Stimulated activated memory B cell treated with anti-CD40 and anti-IgM and Interleukin-4, amounts not matched to agents 10 μg/mL and 1 μg/mL and 100 μg/mL, for 72 hours (primary cell): ENCODE measurements at regions not wholly inside any gene's neighbourhood (a gene's known extent, or its start where the extent isn't known, plus 50 kb on each side); places are given as distances from the start of the nearest gene placed in this dataset.

ENCODE experiments used
- ATAC-seq: fragments of 150-1000 bp; cut with Tn5 transposase; 2 replicates; pipeline ENCODE4 v1.10.0; 2021
- H3K27ac Mint-ChIP-seq: one replicate; pipeline ENCODE4 v1.8.0; 2022; ENCODE audit warnings: mild to moderate bottlenecking, mixed read lengths
- H3K27me3 Mint-ChIP-seq: one replicate; pipeline ENCODE4 v1.8.0; 2022; ENCODE audit warnings: mixed read lengths
- H3K36me3 Mint-ChIP-seq: one replicate; pipeline ENCODE4 v1.8.0; 2022; ENCODE audit warnings: mixed read lengths
- H3K4me1 Mint-ChIP-seq: one replicate; pipeline ENCODE4 v1.8.0; 2022; ENCODE audit warnings: mixed read lengths
- H3K4me3 Mint-ChIP-seq: one replicate; pipeline ENCODE4 v1.8.0; 2022; ENCODE audit warnings: mild to moderate bottlenecking, moderate library complexity, mixed read lengths
- H3K9me3 Mint-ChIP-seq: one replicate; pipeline ENCODE4 v1.8.0; 2022; ENCODE audit warnings: mixed read lengths

DNA sequence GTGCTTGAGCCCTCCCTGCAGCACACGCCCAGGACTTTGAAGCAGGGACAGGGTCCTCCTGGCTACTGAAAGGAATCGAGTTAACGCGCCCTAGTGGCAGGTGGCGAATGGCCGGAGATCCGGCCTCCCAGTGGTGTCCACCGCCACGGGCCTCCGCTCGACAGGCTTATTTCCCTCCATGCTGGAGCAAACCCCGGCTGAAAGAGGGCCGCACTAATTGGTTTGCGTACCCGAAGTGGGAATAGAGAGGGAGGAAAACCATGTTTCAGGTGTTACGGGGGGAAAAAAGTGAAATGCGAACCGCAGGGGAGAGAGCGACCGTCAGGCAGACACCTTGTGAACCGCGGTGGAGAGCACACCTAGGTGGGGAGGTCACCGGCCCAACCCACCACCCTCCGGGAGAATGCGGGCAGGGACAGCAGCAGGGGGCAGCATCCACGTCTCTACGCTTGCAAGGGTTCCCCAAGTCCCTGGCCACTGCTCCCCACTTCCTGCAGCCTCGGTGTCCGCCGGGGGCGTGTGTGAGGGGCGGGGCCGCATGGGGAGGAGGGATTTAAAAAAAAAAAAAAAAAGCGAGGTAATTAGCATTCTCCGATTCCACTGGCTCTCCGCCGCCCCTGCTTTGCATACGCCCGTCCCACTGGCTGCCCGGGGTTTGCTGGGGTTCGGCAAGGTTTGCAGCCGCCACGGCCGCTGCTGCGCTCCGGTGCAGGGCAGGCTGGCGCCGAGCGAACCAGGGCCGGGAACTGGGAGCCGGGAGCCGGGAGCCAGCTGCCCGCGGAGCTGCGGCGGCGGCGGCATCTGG is 224.6 kb upstream of the CRY1 start:
- Mint-ChIP-seq H3K4me3 (peak overlapping the region; percentile 51), H3K27me3 (peaks cover 81% of the 10 kb centered on the region), H3K36me3 (no peaks in the 10 kb centered on the region), H3K4me1 (peaks cover 26% of the 10 kb centered on the region), H3K27ac (no peak overlapping the region), H3K9me3 (peaks cover 3% of the 10 kb centered on the region)
- peak; percentile 49 for ATAC-seq

- no peak overlapping the region for H3K4me3 Mint-ChIP-seq
- no peak overlapping the region for H3K27ac Mint-ChIP-seq
- peaks cover 26% of the 10 kb centered on the region for H3K4me1 Mint-ChIP-seq
- ATAC-seq, result no peak
- no peaks in the 10 kb centered on the region for H3K36me3 Mint-ChIP-seq
- H3K27me3 Mint-ChIP-seq, result peaks cover 82% of the 10 kb centered on the region
- peaks cover 3% of the 10 kb centered on the region for H3K9me3 Mint-ChIP-seq
Measured at GRCh38 chr12:107318556-107318805, 225.1 kb upstream of the CRY1 start.

GRCh38 chr12:107318806-107319532 is 225.6 kb upstream of the CRY1 start:
- no peak for ATAC-seq
- Mint-ChIP-seq H3K4me3 (no peak overlapping the region), H3K4me1 (peaks cover 26% of the 10 kb centered on the region), H3K27ac (no peak overlapping the region), H3K27me3 (peaks cover 80% of the 10 kb centered on the region), H3K9me3 (no peaks in the 10 kb centered on the region), H3K36me3 (no peaks in the 10 kb centered on the region)

DNA sequence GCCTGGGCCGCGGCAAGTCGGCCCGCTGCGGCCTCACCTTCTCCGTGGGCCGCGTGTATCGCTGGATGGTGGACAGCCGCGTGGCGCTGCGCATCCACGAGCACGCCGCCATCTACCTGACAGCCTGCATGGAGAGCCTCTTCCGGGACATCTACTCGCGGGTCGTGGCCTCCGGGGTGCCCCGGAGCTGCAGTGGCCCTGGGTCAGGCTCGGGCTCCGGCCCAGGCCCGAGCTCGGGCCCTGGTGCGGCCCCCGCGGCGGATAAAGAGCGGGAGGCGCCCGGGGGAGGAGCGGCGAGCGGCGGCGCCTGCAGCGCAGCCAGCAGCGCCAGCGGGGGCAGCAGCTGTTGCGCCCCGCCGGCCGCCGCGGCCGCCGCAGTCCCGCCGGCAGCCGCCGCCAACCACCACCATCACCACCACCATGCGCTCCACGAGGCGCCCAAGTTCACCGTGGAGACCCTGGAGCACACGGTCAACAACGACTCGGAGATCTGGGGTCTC is 226.2 kb upstream of the CRY1 start:
- H3K27ac Mint-ChIP-seq, result no peak overlapping the region
- H3K9me3 Mint-ChIP-seq, result no peaks in the 10 kb centered on the region
- H3K27me3 Mint-ChIP-seq, result peaks cover 80% of the 10 kb centered on the region
- H3K4me1 Mint-ChIP-seq, result peaks cover 26% of the 10 kb centered on the region
- H3K4me3 Mint-ChIP-seq, result no peak overlapping the region
- ATAC-seq, result no peak
- H3K36me3 Mint-ChIP-seq, result no peaks in the 10 kb centered on the region

DNA sequence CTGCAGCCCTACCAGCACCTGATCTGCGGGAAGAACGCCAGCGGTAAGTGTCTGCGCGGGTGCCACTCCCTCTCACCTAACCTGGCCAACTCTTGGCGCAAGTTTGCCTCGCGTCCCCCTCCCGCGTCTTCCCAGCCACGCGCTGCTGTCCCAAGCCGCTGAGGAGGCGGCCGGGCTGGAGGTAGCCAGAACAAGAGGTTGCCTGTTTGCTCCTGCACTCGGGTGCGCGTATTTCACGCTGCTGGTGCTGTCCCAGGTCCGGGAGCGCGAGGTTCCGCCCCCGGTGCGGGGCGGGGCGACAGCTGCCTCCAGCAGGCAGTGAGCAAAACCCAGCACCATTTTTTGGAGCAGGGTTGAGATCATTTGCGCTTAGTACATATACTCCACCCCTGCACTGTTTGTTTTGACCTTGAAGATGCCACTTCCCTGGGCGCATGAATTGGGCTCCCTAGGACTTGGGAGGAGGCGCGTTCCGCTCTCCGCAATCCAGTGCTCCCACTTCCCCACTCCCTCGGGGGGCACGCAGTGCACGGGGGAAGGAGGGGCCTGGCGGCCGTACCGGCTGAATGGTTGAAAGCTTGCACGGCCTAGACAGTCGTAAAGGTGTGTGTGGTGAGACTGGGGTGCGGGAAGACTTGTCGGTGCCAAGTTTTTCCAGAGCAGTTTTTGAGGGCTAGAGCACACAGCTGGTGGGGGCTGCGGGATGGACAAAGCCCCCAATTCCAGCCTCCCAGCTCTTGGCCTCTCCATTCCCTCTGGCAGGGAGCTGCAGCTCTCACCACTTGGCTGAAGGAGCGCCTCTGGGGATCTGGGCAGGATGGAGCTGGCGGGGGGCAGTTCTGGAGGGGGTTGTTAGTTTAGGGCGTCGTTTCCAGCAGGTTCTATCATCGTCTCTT is 226.9 kb upstream of the CRY1 start:
- ATAC-seq, result no peak
- no peaks in the 10 kb centered on the region for H3K9me3 Mint-ChIP-seq
- peaks cover 26% of the 10 kb centered on the region for H3K4me1 Mint-ChIP-seq
- no peaks in the 10 kb centered on the region for H3K36me3 Mint-ChIP-seq
- peak overlapping the region; percentile 19 for H3K4me3 Mint-ChIP-seq
- H3K27ac Mint-ChIP-seq, result no peak overlapping the region
- peaks cover 80% of the 10 kb centered on the region for H3K27me3 Mint-ChIP-seq

DNA sequence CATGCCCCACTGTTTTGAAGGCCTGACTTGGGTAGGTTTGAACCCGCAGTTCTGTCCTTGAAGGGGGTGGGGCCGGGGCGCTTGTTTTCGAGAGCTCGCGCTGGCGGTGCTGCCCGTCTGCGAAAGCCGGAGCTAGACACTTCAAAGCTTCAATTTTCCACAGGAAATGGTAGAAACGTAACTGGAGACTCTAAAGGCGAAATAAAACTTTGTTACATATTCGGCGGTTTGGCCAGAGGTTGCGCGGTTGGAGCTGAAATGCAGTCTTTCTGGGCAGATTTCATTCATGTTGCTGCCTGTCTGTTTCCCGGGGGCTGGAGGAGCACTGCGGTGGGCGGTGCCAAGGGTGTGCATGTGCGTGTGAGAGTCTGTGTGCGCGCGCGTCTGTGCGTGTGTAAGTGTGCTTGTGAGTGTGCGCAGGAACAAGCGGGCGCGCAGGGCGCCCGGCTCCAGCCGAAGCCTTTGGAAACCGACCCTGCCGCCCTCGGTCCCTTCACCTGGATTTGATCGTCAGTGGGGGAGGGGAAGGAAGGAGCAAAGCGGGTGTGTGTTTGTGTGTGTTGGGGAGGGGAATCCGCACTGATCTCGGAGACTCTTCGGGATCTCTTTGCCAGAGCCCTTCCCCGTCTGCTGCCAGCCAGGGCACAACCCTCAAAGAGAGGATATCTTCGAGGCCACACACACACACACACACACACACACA is 227.7 kb upstream of the CRY1 start:
- Mint-ChIP-seq H3K9me3 (no peaks in the 10 kb centered on the region), H3K36me3 (no peaks in the 10 kb centered on the region), H3K4me3 (peak overlapping the region; percentile 19), H3K4me1 (peaks cover 26% of the 10 kb centered on the region), H3K27me3 (peaks cover 75% of the 10 kb centered on the region), H3K27ac (no peak overlapping the region)
- ATAC-seq, result no peak

DNA sequence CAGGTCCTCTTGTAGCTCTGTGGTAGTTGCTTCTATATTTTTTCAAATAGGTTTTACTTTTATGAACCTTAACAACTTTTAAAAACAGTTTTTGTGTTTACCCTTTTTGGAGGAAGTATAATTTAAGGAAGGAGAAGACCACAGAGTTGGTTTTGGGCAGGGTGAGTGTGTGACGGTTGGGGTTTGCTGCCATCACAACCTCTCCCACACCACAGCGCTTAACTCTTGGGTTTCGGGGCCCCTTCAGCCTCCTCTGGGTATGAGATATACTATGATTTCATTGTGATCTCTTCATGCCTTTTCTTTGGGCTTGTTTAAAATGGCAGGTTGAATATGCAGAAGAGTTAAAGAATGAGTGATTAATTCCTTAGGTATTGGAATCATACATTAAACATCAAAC is 228.7 kb upstream of the CRY1 start:
- no peak overlapping the region for H3K27ac Mint-ChIP-seq
- peaks cover 26% of the 10 kb centered on the region for H3K4me1 Mint-ChIP-seq
- ATAC-seq, result no peak
- H3K4me3 Mint-ChIP-seq, result no peak overlapping the region
- peaks cover 75% of the 10 kb centered on the region for H3K27me3 Mint-ChIP-seq
- H3K36me3 Mint-ChIP-seq, result no peaks in the 10 kb centered on the region
- no peaks in the 10 kb centered on the region for H3K9me3 Mint-ChIP-seq

DNA sequence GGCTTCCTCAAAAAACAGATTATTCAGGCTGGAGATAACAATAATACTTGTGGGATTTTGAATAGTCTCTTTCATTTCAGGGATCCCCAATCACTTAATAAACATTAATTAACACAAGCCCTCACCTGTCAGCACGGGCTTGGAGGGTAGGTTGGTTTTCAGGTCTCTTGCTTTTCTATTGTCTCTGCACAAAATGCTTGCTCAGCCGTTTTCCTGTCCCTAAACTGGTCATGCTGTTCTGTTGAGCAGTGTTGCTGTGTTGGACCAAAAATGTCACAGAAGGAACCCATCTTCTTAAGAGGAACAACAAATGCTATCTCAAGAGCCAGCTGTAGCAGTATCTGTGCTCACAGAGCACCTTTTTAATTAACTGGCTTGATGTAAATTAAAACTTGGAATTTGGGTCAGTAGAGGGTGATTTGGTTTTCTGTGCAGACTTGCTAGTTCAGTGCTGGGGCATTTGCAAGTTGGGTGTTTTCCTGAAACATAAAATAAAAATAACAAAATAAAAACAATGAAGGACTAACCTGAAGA is 231.8 kb upstream of the CRY1 start:
- Mint-ChIP-seq H3K36me3 (no peaks in the 10 kb centered on the region), H3K27me3 (peaks cover 87% of the 10 kb centered on the region), H3K27ac (no peak overlapping the region), H3K9me3 (peaks cover 3% of the 10 kb centered on the region), H3K4me1 (peaks cover 17% of the 10 kb centered on the region), H3K4me3 (no peak overlapping the region)
- ATAC-seq, result no peak

GRCh38 chr12:107326237-107326636 is 232.9 kb upstream of the CRY1 start:
- no peak overlapping the region for H3K4me3 Mint-ChIP-seq
- peaks cover 6% of the 10 kb centered on the region for H3K4me1 Mint-ChIP-seq
- ATAC-seq, result no peak
- peaks cover 86% of the 10 kb centered on the region for H3K27me3 Mint-ChIP-seq
- H3K9me3 Mint-ChIP-seq, result peaks cover 3% of the 10 kb centered on the region
- no peaks in the 10 kb centered on the region for H3K36me3 Mint-ChIP-seq
- no peak overlapping the region for H3K27ac Mint-ChIP-seq

GRCh38 chr12:107327651-107328182 is 234.4 kb upstream of the CRY1 start:
- Mint-ChIP-seq H3K9me3 (peaks cover 3% of the 10 kb centered on the region), H3K4me3 (no peak overlapping the region), H3K27ac (no peak overlapping the region), H3K4me1 (no peaks in the 10 kb centered on the region), H3K36me3 (no peaks in the 10 kb centered on the region), H3K27me3 (peaks cover 86% of the 10 kb centered on the region)
- ATAC-seq, result no peak

- ATAC-seq, result no peak
- peaks cover 87% of the 10 kb centered on the region for H3K27me3 Mint-ChIP-seq
- H3K36me3 Mint-ChIP-seq, result no peaks in the 10 kb centered on the region
- no peaks in the 10 kb centered on the region for H3K4me1 Mint-ChIP-seq
- no peak overlapping the region for H3K27ac Mint-ChIP-seq
- peaks cover 3% of the 10 kb centered on the region for H3K9me3 Mint-ChIP-seq
- H3K4me3 Mint-ChIP-seq, result no peak overlapping the region
Measured at GRCh38 chr12:107328442-107329133, 235.2 kb upstream of the CRY1 start.

DNA sequence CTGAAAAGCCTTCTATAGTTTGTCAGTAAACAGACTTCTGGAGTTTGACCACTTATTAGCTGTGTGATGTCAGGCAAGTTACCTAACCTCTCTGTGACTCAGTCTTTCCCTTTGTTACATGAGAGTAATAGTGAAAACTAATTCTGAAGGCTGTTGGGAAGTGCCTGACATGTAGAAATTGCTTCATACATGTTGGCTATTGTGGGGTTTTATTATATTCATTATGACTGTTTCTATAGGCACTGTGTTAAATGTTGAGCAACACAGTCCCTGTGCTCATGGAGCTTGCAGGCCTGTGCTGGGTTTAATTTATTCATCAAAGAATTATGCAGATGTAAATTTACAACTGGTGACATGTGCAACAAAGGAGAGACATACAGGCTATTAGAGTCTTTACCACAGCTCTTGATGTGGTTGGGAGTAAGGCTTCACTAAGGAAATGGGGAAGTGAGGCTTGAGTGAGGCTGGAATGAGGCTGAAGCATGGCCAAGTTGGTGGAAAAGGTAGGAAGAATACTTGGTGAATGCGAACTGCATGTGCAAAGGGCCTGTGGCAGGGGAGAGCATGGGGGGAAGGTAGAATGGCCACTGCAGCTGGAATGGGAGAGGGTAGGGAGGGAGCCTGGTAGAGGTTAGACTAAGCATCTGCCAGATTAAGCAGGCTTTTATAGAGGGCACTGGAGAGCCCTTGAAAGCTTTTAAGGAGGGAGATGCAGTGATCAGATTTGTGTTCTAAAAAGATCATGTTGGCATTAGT is 236.4 kb upstream of the CRY1 start:
- peaks cover 88% of the 10 kb centered on the region for H3K27me3 Mint-ChIP-seq
- no peak overlapping the region for H3K4me3 Mint-ChIP-seq
- no peak overlapping the region for H3K27ac Mint-ChIP-seq
- H3K36me3 Mint-ChIP-seq, result no peaks in the 10 kb centered on the region
- no peak for ATAC-seq
- H3K9me3 Mint-ChIP-seq, result peaks cover 3% of the 10 kb centered on the region
- no peaks in the 10 kb centered on the region for H3K4me1 Mint-ChIP-seq

- H3K27me3 Mint-ChIP-seq, result peaks cover 92% of the 10 kb centered on the region
- no peak overlapping the region for H3K4me3 Mint-ChIP-seq
- no peaks in the 10 kb centered on the region for H3K4me1 Mint-ChIP-seq
Measured at GRCh38 chr12:107330831-107331431, 237.6 kb upstream of the CRY1 start.

More at GRCh38 chr12:107330831-107331431, 237.6 kb upstream of the CRY1 start:
- Mint-ChIP-seq H3K36me3 (no peaks in the 10 kb centered on the region), H3K9me3 (peaks cover 3% of the 10 kb centered on the region), H3K27ac (no peak overlapping the region)
- ATAC-seq, result no peak
